GM12891 (cell line): ENCODE measurements at regions not wholly inside any gene's neighbourhood (a gene's known extent, or its start where the extent isn't known, plus 50 kb on each side); places are given as distances from the start of the nearest gene placed in this dataset.

Experiments
- POLR2A ChIP-seq: IDR thresholded peaks from 2 replicates; pipeline ENCODE4 v1.6.1; 2011; ENCODE audit warnings: low read depth, low read length, control low read depth
- POLR2AphosphoS5 ChIP-seq: IDR thresholded peaks from 2 replicates; pipeline ENCODE4 v1.6.1; 2011; ENCODE audit warnings: low read depth, low read length, control low read depth
- SPI1 ChIP-seq: IDR thresholded peaks from 2 replicates; pipeline ENCODE4 v1.6.1; 2011; ENCODE audit warnings: low read depth, low read length, control low read depth

- TF ChIP-seq POLR2A: no peak
- TF ChIP-seq POLR2AphosphoS5: no peak
- TF ChIP-seq SPI1: no peak
Observed at GRCh38 chr5:52693836-52694235, 93.9 kb upstream of the ITGA1 start.
